Nephron (organoid): ENCODE measurements at regions not wholly inside any gene's neighbourhood (a gene's known extent, or its start where the extent isn't known, plus 50 kb on each side); places are given as distances from the start of the nearest gene placed in this dataset.

Experiments used
- H3K27ac Mint-ChIP-seq, 3 experiments: 2 replicates each; pipeline ENCODE4 v1.8.0; 2020; ENCODE audit warnings: mixed read lengths in 3 of 3, mild to moderate bottlenecking in 2 of 3, moderate library complexity in 1 of 3
- H3K27me3 Mint-ChIP-seq: 2 replicates; pipeline ENCODE4 v1.8.0; 2021; ENCODE audit warnings: low read depth, mild to moderate bottlenecking, moderate library complexity, mixed read lengths
- H3K36me3 Mint-ChIP-seq: 2 replicates; pipeline ENCODE4 v1.8.0; 2020; ENCODE audit warnings: low read depth, mixed read lengths
- H3K4me1 Mint-ChIP-seq: 2 replicates; pipeline ENCODE4 v1.8.0; 2020; ENCODE audit warnings: mixed read lengths
- H3K4me3 Mint-ChIP-seq, 3 experiments: 2 replicates each; pipeline ENCODE4 v1.8.0; 2020; ENCODE audit warnings: mild to moderate bottlenecking in 3 of 3, mixed read lengths in 3 of 3, moderate library complexity in 2 of 3
- H3K9me3 Mint-ChIP-seq: 2 replicates; pipeline ENCODE4 v1.8.0; 2020; ENCODE audit warnings: mixed read lengths
- CTCF ChIP-seq, 3 experiments: fragments of 200-600 bp; sonication (generic); IDR thresholded peaks; one replicate each; pipeline ENCODE4 v1.5.0; 2021; ENCODE audit warnings: antibody characterized with exemption in 3 of 3; ENCODE audit not compliant: unreplicated experiment in 3 of 3

GRCh38 chr21:39022035-39022434 is 161.2 kb downstream of the PSMG1 start:
- peaks cover 41% of the 10 kb centered on the region for H3K4me1 Mint-ChIP-seq
- H3K4me3 Mint-ChIP-seq: no peak overlapping the region
- H3K36me3 Mint-ChIP-seq: no peaks in the 10 kb centered on the region
- H3K27me3 Mint-ChIP-seq: peaks cover 9% of the 10 kb centered on the region
- H3K9me3 Mint-ChIP-seq: peaks cover 5% of the 10 kb centered on the region
- no peak for TF ChIP-seq CTCF (IDR thresholded peaks at IDR 0.05; ENCODE audit: unreplicated experiment in 3 of 3)
- H3K27ac Mint-ChIP-seq: peak overlapping the region in 2 of 3 experiments; percentile 48 to 81

- no peak for TF ChIP-seq CTCF (IDR thresholded peaks at IDR 0.05; ENCODE audit: unreplicated experiment in 3 of 3)
- H3K4me1 Mint-ChIP-seq: peaks cover 41% of the 10 kb centered on the region
- peaks cover 11% of the 10 kb centered on the region for H3K27me3 Mint-ChIP-seq
- no peak overlapping the region for H3K4me3 Mint-ChIP-seq
- H3K9me3 Mint-ChIP-seq: peaks cover 5% of the 10 kb centered on the region
- H3K36me3 Mint-ChIP-seq: no peaks in the 10 kb centered on the region
- peak overlapping the region in 2 of 3 experiments; percentile 48 to 81 for H3K27ac Mint-ChIP-seq
Measured at GRCh38 chr21:39021478-39021832, 161.8 kb downstream of the PSMG1 start.

- Mint-ChIP-seq H3K4me3 (peak overlapping the region in 1 of 3 experiments; percentile 35), H3K9me3 (peaks cover 5% of the 10 kb centered on the region), H3K36me3 (no peaks in the 10 kb centered on the region), H3K4me1 (peaks cover 41% of the 10 kb centered on the region), H3K27ac (peak overlapping the region; percentile 6 to 81 (median 37)), H3K27me3 (peaks cover 8% of the 10 kb centered on the region)
- no peak for TF ChIP-seq CTCF (IDR thresholded peaks at IDR 0.05; ENCODE audit: unreplicated experiment in 3 of 3)
Measured at GRCh38 chr21:39020751-39021477, 162.3 kb downstream of the PSMG1 start.

GRCh38 chr21:39018730-39019129 is 164.5 kb downstream of the PSMG1 start:
- Mint-ChIP-seq H3K27me3 (peaks cover 8% of the 10 kb centered on the region), H3K9me3 (no peaks in the 10 kb centered on the region), H3K4me3 (no peak overlapping the region), H3K4me1 (peaks cover 36% of the 10 kb centered on the region), H3K27ac (no peak overlapping the region), H3K36me3 (no peaks in the 10 kb centered on the region)
- no peak for TF ChIP-seq CTCF (IDR thresholded peaks at IDR 0.05; ENCODE audit: unreplicated experiment in 3 of 3)

GRCh38 chr21:39016740-39017315 is 166.4 kb downstream of the PSMG1 start:
- no peak for TF ChIP-seq CTCF (IDR thresholded peaks at IDR 0.05; ENCODE audit: unreplicated experiment in 3 of 3)
- no peak overlapping the region for H3K4me3 Mint-ChIP-seq
- H3K4me1 Mint-ChIP-seq: peaks cover 26% of the 10 kb centered on the region
- H3K27me3 Mint-ChIP-seq: peaks cover 7% of the 10 kb centered on the region
- no peaks in the 10 kb centered on the region for H3K9me3 Mint-ChIP-seq
- no peak overlapping the region for H3K27ac Mint-ChIP-seq
- no peaks in the 10 kb centered on the region for H3K36me3 Mint-ChIP-seq

- Mint-ChIP-seq H3K27ac (no peak overlapping the region), H3K36me3 (no peaks in the 10 kb centered on the region), H3K4me1 (peaks cover 7% of the 10 kb centered on the region), H3K4me3 (no peak overlapping the region), H3K9me3 (no peaks in the 10 kb centered on the region), H3K27me3 (peaks cover 3% of the 10 kb centered on the region)
- TF ChIP-seq CTCF (IDR thresholded peaks at IDR 0.05; ENCODE audit: unreplicated experiment in 3 of 3): no peak
Measured at GRCh38 chr21:39014747-39015146, 168.5 kb downstream of the PSMG1 start.
